ENCODE measurements at regions not wholly inside any gene's neighbourhood (a gene's known extent, or its start where the extent isn't known, plus 50 kb on each side); places are given as distances from the start of the nearest gene placed in this dataset.
"Not testable (repeated sequence)": the region's sequence is repeated elsewhere in the genome, so short reads cannot be mapped to it uniquely, and the experiment has no call there.

GRCh38 chr20:29752644-29753425 is 1504.6 kb upstream of the DEFB115 start:
- CTCF ChIA-PET, H3K27me3 Mint-ChIP-seq, POLR2A ChIA-PET: not testable (repeated sequence)
- H3K27ac Mint-ChIP-seq: peak overlapping the region; percentile 85
- H3K36me3 Mint-ChIP-seq (ENCODE audit: low read depth): peaks cover 14% of the 10 kb centered on the region
- peaks cover 33% of the 10 kb centered on the region for H3K9me3 Mint-ChIP-seq
- peak overlapping the region; percentile 69 for H3K4me3 Mint-ChIP-seq
- DNase-seq: peak; percentile 29
- H3K4me1 Mint-ChIP-seq: peaks cover 28% of the 10 kb centered on the region

GRCh38 chr20:29753426-29753746 is 1504.1 kb upstream of the DEFB115 start:
- Mint-ChIP-seq H3K36me3 (ENCODE audit: low read depth) (peaks cover 14% of the 10 kb centered on the region), H3K4me1 (peaks cover 28% of the 10 kb centered on the region), H3K27ac (peak overlapping the region; percentile 85), H3K9me3 (peaks cover 33% of the 10 kb centered on the region), H3K4me3 (peak overlapping the region; percentile 69)
- CTCF ChIA-PET, H3K27me3 Mint-ChIP-seq, POLR2A ChIA-PET: not testable (repeated sequence)
- peak; percentile 45 for DNase-seq

- Mint-ChIP-seq H3K36me3 (ENCODE audit: low read depth) (peaks cover 14% of the 10 kb centered on the region), H3K4me1 (peaks cover 28% of the 10 kb centered on the region), H3K4me3 (peak overlapping the region; percentile 69), H3K9me3 (peaks cover 33% of the 10 kb centered on the region)
- DNase-seq, H3K27ac Mint-ChIP-seq, CTCF ChIA-PET, H3K27me3 Mint-ChIP-seq, POLR2A ChIA-PET: not testable (repeated sequence)
These were observed 1503.6 kb upstream of the DEFB115 start for GRCh38 chr20:29753879-29754278.

- H3K4me3 Mint-ChIP-seq, H3K27me3 Mint-ChIP-seq, CTCF ChIA-PET, DNase-seq, POLR2A ChIA-PET, H3K27ac Mint-ChIP-seq: not testable (repeated sequence)
- Mint-ChIP-seq H3K9me3 (peaks cover 33% of the 10 kb centered on the region), H3K36me3 (ENCODE audit: low read depth) (peaks cover 14% of the 10 kb centered on the region), H3K4me1 (peaks cover 28% of the 10 kb centered on the region)
These were observed 1501.5 kb upstream of the DEFB115 start for GRCh38 chr20:29755854-29756498.

GRCh38 chr20:29756664-29757063 is 1500.8 kb upstream of the DEFB115 start:
- no peak for DNase-seq
- Mint-ChIP-seq H3K27ac (no peak overlapping the region), H3K36me3 (ENCODE audit: low read depth) (peaks cover 14% of the 10 kb centered on the region), H3K4me3 (no peak overlapping the region), H3K9me3 (peaks cover 26% of the 10 kb centered on the region), H3K27me3 (no peaks in the 10 kb centered on the region), H3K4me1 (peaks cover 22% of the 10 kb centered on the region)
- CTCF ChIA-PET: no interaction called here
- POLR2A ChIA-PET: no interaction called here

GRCh38 chr20:29761621-29762385 is 1495.7 kb upstream of the DEFB115 start:
- DNase-seq; H3K27ac Mint-ChIP-seq; H3K36me3 Mint-ChIP-seq (ENCODE audit: low read depth); H3K4me3 Mint-ChIP-seq; POLR2A ChIA-PET; H3K27me3 Mint-ChIP-seq; CTCF ChIA-PET; H3K4me1 Mint-ChIP-seq: not testable (repeated sequence)
- peaks cover 14% of the 10 kb centered on the region for H3K9me3 Mint-ChIP-seq

GRCh38 chr20:29762620-29763019 is 1494.8 kb upstream of the DEFB115 start:
- Mint-ChIP-seq H3K9me3 (peaks cover 12% of the 10 kb centered on the region), H3K4me1 (peaks cover 4% of the 10 kb centered on the region), H3K27me3 (peaks cover 3% of the 10 kb centered on the region), H3K4me3 (no peak overlapping the region), H3K36me3 (ENCODE audit: low read depth) (peaks cover 3% of the 10 kb centered on the region), H3K27ac (no peak overlapping the region)
- POLR2A ChIA-PET: no interaction called here
- CTCF ChIA-PET: no interaction called here
- DNase-seq: no peak

- H3K27me3 Mint-ChIP-seq: peaks cover 3% of the 10 kb centered on the region
- CTCF ChIA-PET: no interaction called here
- peaks cover 3% of the 10 kb centered on the region for H3K36me3 Mint-ChIP-seq (ENCODE audit: low read depth)
- no peak overlapping the region for H3K27ac Mint-ChIP-seq
- peaks cover 13% of the 10 kb centered on the region for H3K9me3 Mint-ChIP-seq
- peaks cover 5% of the 10 kb centered on the region for H3K4me1 Mint-ChIP-seq
- DNase-seq: no peak
- POLR2A ChIA-PET: no interaction called here
- no peak overlapping the region for H3K4me3 Mint-ChIP-seq
These were observed 1493.5 kb upstream of the DEFB115 start for GRCh38 chr20:29763821-29764511.

GRCh38 chr20:29764922-29765610 is 1492.4 kb upstream of the DEFB115 start:
- H3K27me3 Mint-ChIP-seq; POLR2A ChIA-PET; H3K36me3 Mint-ChIP-seq (ENCODE audit: low read depth); CTCF ChIA-PET; H3K4me1 Mint-ChIP-seq; H3K4me3 Mint-ChIP-seq; H3K27ac Mint-ChIP-seq: not testable (repeated sequence)
- peaks cover 12% of the 10 kb centered on the region for H3K9me3 Mint-ChIP-seq
- peak; percentile 35 for DNase-seq

GRCh38 chr20:29778033-29778432 is 1479.4 kb upstream of the DEFB115 start:
- POLR2A ChIA-PET; H3K27ac Mint-ChIP-seq; H3K36me3 Mint-ChIP-seq (ENCODE audit: low read depth); H3K4me1 Mint-ChIP-seq; CTCF ChIA-PET; H3K4me3 Mint-ChIP-seq; H3K27me3 Mint-ChIP-seq; DNase-seq: not testable (repeated sequence)
- peaks cover 13% of the 10 kb centered on the region for H3K9me3 Mint-ChIP-seq

GRCh38 chr20:29781217-29781616 is 1476.2 kb upstream of the DEFB115 start:
- DNase-seq; H3K27me3 Mint-ChIP-seq; H3K4me1 Mint-ChIP-seq; CTCF ChIA-PET; H3K36me3 Mint-ChIP-seq (ENCODE audit: low read depth); H3K4me3 Mint-ChIP-seq; POLR2A ChIA-PET; H3K27ac Mint-ChIP-seq: not testable (repeated sequence)
- H3K9me3 Mint-ChIP-seq: peaks cover 10% of the 10 kb centered on the region

- H3K27me3 Mint-ChIP-seq; POLR2A ChIA-PET; H3K4me1 Mint-ChIP-seq; DNase-seq; H3K27ac Mint-ChIP-seq; H3K4me3 Mint-ChIP-seq; H3K36me3 Mint-ChIP-seq (ENCODE audit: low read depth); CTCF ChIA-PET: not testable (repeated sequence)
- peaks cover 15% of the 10 kb centered on the region for H3K9me3 Mint-ChIP-seq
These were observed 1475.6 kb upstream of the DEFB115 start for GRCh38 chr20:29781891-29782290.

GRCh38 chr20:29787456-29787855 is 1470.0 kb upstream of the DEFB115 start:
- POLR2A ChIA-PET; H3K4me1 Mint-ChIP-seq; H3K27me3 Mint-ChIP-seq; CTCF ChIA-PET; H3K36me3 Mint-ChIP-seq (ENCODE audit: low read depth); DNase-seq: not testable (repeated sequence)
- H3K9me3 Mint-ChIP-seq: peaks cover 25% of the 10 kb centered on the region
- H3K27ac Mint-ChIP-seq: peak overlapping the region; percentile 82
- peak overlapping the region; percentile 45 for H3K4me3 Mint-ChIP-seq
